Astrocyte of the cerebellum (primary cell): ENCODE measurements at regions not wholly inside any gene's neighbourhood (a gene's known extent, or its start where the extent isn't known, plus 50 kb on each side); places are given as distances from the start of the nearest gene placed in this dataset.

ENCODE experiments used
- DNase-seq: peaks from one replicate; pipeline ENCODE4 v3.0.0-alpha.2; 2011; ENCODE audit warnings: low read depth
- H3K4me3 ChIP-seq: 2 replicates; pipeline ENCODE4 v1.5.1; 2011; ENCODE audit warnings: mild to moderate bottlenecking, low read depth, low read length, moderate library complexity
- in situ Hi-C: cut with HindIII; loops from 2 replicates; pipeline ENCODE4 v1.10.0; 2017; ENCODE audit warnings: low sequenced_read_pairs
- TF ChIP-seq, protein P1 (sequence below): IDR thresholded peaks from 2 replicates; pipeline ENCODE4 v1.5.1; 2012; ENCODE audit warnings: low read length, low read depth, moderate library complexity, mild to moderate bottlenecking; ENCODE audit errors: missing control alignments

DNA sequence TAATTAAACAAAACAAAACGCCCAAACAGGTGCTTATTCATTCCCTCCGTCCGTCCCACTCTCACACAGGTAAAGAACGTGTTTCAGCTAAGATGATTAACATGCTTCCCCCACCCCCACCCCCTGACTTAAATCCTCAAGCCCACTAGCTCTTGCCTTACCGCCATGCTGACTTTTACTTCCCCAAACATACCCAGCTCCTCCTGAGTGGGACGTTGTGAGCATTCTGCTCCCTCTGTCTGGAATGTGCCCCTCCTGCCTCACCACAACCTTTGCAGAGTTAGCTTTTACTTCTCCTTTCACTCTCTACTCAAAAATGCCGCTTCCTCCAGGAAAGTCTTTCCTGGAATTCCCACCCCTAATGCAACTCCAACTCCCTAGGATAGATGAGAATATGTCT lies 774.0 kb upstream of the RBFOX1 start:
- TF ChIP-seq, protein P1, sequence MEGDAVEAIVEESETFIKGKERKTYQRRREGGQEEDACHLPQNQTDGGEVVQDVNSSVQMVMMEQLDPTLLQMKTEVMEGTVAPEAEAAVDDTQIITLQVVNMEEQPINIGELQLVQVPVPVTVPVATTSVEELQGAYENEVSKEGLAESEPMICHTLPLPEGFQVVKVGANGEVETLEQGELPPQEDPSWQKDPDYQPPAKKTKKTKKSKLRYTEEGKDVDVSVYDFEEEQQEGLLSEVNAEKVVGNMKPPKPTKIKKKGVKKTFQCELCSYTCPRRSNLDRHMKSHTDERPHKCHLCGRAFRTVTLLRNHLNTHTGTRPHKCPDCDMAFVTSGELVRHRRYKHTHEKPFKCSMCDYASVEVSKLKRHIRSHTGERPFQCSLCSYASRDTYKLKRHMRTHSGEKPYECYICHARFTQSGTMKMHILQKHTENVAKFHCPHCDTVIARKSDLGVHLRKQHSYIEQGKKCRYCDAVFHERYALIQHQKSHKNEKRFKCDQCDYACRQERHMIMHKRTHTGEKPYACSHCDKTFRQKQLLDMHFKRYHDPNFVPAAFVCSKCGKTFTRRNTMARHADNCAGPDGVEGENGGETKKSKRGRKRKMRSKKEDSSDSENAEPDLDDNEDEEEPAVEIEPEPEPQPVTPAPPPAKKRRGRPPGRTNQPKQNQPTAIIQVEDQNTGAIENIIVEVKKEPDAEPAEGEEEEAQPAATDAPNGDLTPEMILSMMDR: no peak
- in situ Hi-C loops: no loop called here
- DNase-seq: no peak
- H3K4me3 ChIP-seq: no peak overlapping the region

- no peak overlapping the region for H3K4me3 ChIP-seq
- TF ChIP-seq, protein P1: no peak
- in situ Hi-C loops: no loop called here
- no peak for DNase-seq
Observed at GRCh38 chr16:6558126-6558525, 774.5 kb upstream of the RBFOX1 start.

DNA sequence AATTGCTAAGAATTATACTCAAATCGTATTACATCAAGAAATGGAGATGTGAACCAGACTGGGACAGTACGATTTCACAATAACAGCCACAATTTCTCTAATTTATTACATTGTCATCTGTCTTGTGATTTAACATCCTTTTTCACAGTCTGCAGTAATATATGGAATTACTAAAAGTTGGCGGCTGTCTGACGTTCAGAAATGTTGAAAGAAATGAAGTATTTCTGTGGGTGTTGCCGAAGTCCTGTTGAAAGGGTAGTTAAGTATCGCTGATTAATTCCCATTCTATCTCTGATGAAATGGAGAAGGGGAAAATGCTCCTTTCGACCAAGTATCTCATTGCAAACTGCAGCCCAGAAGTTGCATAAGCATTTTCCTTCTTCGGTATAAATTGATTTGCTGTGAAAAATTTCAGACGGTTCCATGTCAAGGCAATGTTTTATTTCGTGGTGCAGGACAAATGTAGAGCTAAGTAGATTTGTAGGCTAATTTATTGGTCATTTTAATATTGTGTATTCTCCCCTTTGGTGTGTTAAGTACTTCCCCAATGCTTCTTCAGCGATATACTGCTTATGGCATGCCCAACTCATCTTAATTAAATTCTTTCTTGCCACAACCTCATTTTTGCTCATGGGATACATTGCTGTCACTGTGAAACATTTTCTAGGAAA lies 775.2 kb upstream of the RBFOX1 start:
- TF ChIP-seq, protein P1: no peak
- in situ Hi-C loops: no loop called here
- DNase-seq: no peak
- H3K4me3 ChIP-seq: no peak overlapping the region

GRCh38 chr16:6549415-6549814 lies 783.2 kb upstream of the RBFOX1 start:
- DNase-seq: no peak
- no peak overlapping the region for H3K4me3 ChIP-seq
- in situ Hi-C loops: no loop called here
- TF ChIP-seq, protein P1: no peak

DNA sequence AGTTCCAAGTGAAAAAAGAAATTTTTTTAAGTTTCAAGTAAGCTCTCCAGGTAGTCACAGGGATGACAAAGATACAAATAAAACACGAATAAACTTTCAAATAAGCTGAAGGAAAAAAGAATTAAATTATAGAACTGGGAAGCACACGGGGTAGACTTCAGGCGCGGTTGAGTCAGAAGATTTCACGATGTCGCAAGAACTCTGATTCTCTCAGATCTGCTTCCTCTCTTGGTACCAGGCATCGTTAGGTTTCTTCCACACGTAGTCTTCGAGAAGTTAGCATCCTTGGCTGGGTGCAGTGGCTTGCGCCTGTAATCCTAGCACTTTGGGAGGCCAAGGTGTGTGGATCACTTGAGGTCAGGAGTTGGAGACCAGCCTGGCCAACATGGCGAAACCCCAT lies 784.1 kb upstream of the RBFOX1 start:
- H3K4me3 ChIP-seq: no peak overlapping the region
- in situ Hi-C loops: no loop called here
- TF ChIP-seq, protein P1: no peak
- DNase-seq: no peak

DNA sequence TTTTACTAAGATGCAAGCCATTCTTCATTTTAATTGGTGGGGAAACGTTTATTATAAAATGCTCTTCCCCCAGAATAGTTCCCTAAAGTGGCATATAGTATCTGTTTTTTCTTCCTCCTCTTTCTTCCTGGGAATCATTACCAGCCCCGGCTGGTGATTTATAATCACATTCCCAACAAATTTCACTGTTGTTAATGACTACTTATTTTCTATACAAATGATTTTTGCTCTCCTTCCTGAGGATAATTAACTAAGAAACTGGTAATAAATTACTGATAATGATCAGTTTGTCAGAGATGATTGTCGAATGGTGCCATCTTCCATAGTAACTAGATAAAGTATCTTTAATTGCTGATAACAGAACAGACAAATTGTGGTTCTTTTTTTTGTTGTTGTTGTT lies 785.5 kb upstream of the RBFOX1 start:
- DNase-seq: no peak
- H3K4me3 ChIP-seq: no peak overlapping the region
- in situ Hi-C loops: no loop called here
- TF ChIP-seq, protein P1: no peak
